GM23338 (cell line): ENCODE measurements at regions not wholly inside any gene's neighbourhood (a gene's known extent, or its start where the extent isn't known, plus 50 kb on each side); places are given as distances from the start of the nearest gene placed in this dataset.

Source experiments
- ATAC-seq: fragments of 200-7000 bp; cut with Tn5 transposase; 3 replicates; pipeline ENCODE4 v1.9.1; 2020
- DNase-seq: peaks from one replicate; pipeline ENCODE4 v3.0.0-alpha.2; 2015; ENCODE audit warnings: low spot score
- H2AFZ ChIP-seq: fragments of 200-600 bp; sonication (generic); 2 replicates; pipeline ENCODE4 v1.8.0; 2016; ENCODE audit warnings: antibody characterized with exemption, mild to moderate bottlenecking, moderate library complexity
- H3F3A ChIP-seq: fragments of 200-600 bp; sonication (generic); replicated peaks from 2 replicates; pipeline ENCODE4 v1.8.0; 2017; ENCODE audit warnings: antibody characterized with exemption, mixed run types, low read depth
- H3K27ac ChIP-seq: fragments of 200-600 bp; sonication (generic); 2 replicates; pipeline ENCODE4 v1.6.1; 2016; ENCODE audit warnings: low read depth
- H3K27me3 ChIP-seq: fragments of 200-600 bp; sonication (generic); 2 replicates; pipeline ENCODE4 v1.8.0; 2016; ENCODE audit warnings: mild to moderate bottlenecking, mixed run types, moderate library complexity; ENCODE audit not compliant: insufficient read depth
- H3K36me3 ChIP-seq: fragments of 200-600 bp; sonication (generic); 2 replicates; pipeline ENCODE4 v1.8.0; 2016; ENCODE audit warnings: mild to moderate bottlenecking; ENCODE audit not compliant: insufficient read depth
- H3K4me1 ChIP-seq: fragments of 200-600 bp; sonication (generic); 2 replicates; pipeline ENCODE4 v1.8.0; 2016; ENCODE audit warnings: mild to moderate bottlenecking, moderate library complexity; ENCODE audit not compliant: insufficient read depth
- H3K4me2 ChIP-seq: fragments of 200-600 bp; sonication (generic); 2 replicates; pipeline ENCODE4 v1.7.1; 2017; ENCODE audit warnings: mixed run types
- H3K4me3 ChIP-seq: fragments of 200-600 bp; sonication (generic); 2 replicates; pipeline ENCODE4 v1.6.1; 2016; ENCODE audit warnings: mixed run types
- H3K79me2 ChIP-seq: fragments of 200-600 bp; sonication (generic); replicated peaks from 2 replicates; pipeline ENCODE4 v1.8.0; 2017; ENCODE audit warnings: mild to moderate bottlenecking; ENCODE audit not compliant: insufficient read depth
- H3K9me2 ChIP-seq: fragments of 200-600 bp; sonication (generic); 2 replicates; pipeline ENCODE4 v1.8.0; 2017; ENCODE audit not compliant: insufficient read depth
- H4K20me1 ChIP-seq: fragments of 200-600 bp; sonication (generic); replicated peaks from 2 replicates; pipeline ENCODE4 v1.8.0; 2017; ENCODE audit warnings: mild to moderate bottlenecking; ENCODE audit not compliant: insufficient read depth
- H3K27ac Mint-ChIP-seq: 2 replicates; pipeline ENCODE4 v1.8.0; 2020; ENCODE audit warnings: inconsistent platforms, mild to moderate bottlenecking, moderate library complexity, mixed read lengths
- H3K27me3 Mint-ChIP-seq: 3 replicates; pipeline ENCODE4 v1.8.0; 2022; ENCODE audit warnings: low read depth, mild to moderate bottlenecking, moderate library complexity, mixed read lengths, inconsistent platforms; ENCODE audit not compliant: insufficient read depth, poor library complexity
- H3K36me3 Mint-ChIP-seq: 3 replicates; pipeline ENCODE4 v1.8.0; 2021; ENCODE audit warnings: low read depth, mild to moderate bottlenecking, inconsistent platforms, moderate library complexity, mixed read lengths
- H3K4me1 Mint-ChIP-seq: 3 replicates; pipeline ENCODE4 v1.8.0; 2020; ENCODE audit warnings: mild to moderate bottlenecking, inconsistent platforms, mixed read lengths
- H3K4me3 Mint-ChIP-seq: 3 replicates; pipeline ENCODE4 v1.8.0; 2021; ENCODE audit warnings: moderate library complexity, mild to moderate bottlenecking, inconsistent platforms, mixed read lengths
- H3K9me3 Mint-ChIP-seq: 3 replicates; pipeline ENCODE4 v1.8.0; 2020; ENCODE audit warnings: moderate library complexity, mild to moderate bottlenecking, inconsistent platforms, mixed read lengths
- CTCF ChIP-seq, 2 experiments: fragments of 200-600 bp in 1 of 2; sonication (generic) in 1 of 2; conservative IDR thresholded peaks; 2 replicates each; pipeline versions ENCODE4 v1.5.1 to v1.6.1; 2016 to 2017; ENCODE audit warnings: antibody characterized with exemption in 2 of 2, low read depth in 2 of 2, mild to moderate bottlenecking in 2 of 2, moderate library complexity in 1 of 2
- ETS1 ChIP-seq: IDR thresholded peaks from 2 replicates; pipeline ENCODE4 v1.6.1; 2016; ENCODE audit warnings: antibody characterized with exemption
- EZH2 ChIP-seq: fragments of 200-600 bp; sonication (generic); IDR thresholded peaks from one replicate; pipeline ENCODE4 v1.8.0; 2017; ENCODE audit warnings: antibody characterized with exemption, mild to moderate bottlenecking, low read depth; ENCODE audit not compliant: unreplicated experiment
- EZH2phosphoT487 ChIP-seq: fragments of 200-600 bp; sonication (generic); IDR thresholded peaks from one replicate; pipeline ENCODE4 v1.8.1; 2018; ENCODE audit warnings: antibody characterized with exemption; ENCODE audit not compliant: unreplicated experiment
- JUNB ChIP-seq: IDR thresholded peaks from one replicate; pipeline ENCODE4 v1.6.1; 2016; ENCODE audit warnings: antibody characterized with exemption; ENCODE audit not compliant: unreplicated experiment
- NANOG ChIP-seq: IDR thresholded peaks from 2 replicates; pipeline ENCODE4 v1.6.1; 2016; ENCODE audit warnings: antibody characterized with exemption, borderline replicate concordance
- POLR2AphosphoS5 ChIP-seq: IDR thresholded peaks from 2 replicates; pipeline ENCODE4 v1.6.1; 2016; ENCODE audit warnings: antibody characterized with exemption, low read depth
- ZNF331 ChIP-seq: fragments of 250-450 bp; sonication (Bioruptor Pico); IDR thresholded peaks from 2 replicates; pipeline ENCODE4 v1.5.0; 2020; ENCODE audit warnings: low read depth, mild to moderate bottlenecking, moderate library complexity
- ZNF462 ChIP-seq: fragments of 250-450 bp; sonication (Bioruptor Pico); IDR thresholded peaks from 2 replicates; pipeline ENCODE4 v1.5.0; 2020; ENCODE audit warnings: mild to moderate bottlenecking, moderate library complexity

GRCh38 chr9:104227108-104227507, 133.0 kb downstream of the SMC2 start:
- Histone ChIP-seq H3K4me1 (no peaks in the 10 kb centered on the region), H4K20me1 (no peaks in the 10 kb centered on the region), H3K36me3 (no peaks in the 10 kb centered on the region), H3F3A (no peaks in the 10 kb centered on the region), H3K4me2 (no peak overlapping the region), H3K27ac (no peak overlapping the region), H2AFZ (no peak overlapping the region), H3K27me3 (no peaks in the 10 kb centered on the region), H3K9me2 (0 out of 2 replicates have a peak, but pooled peaks cover 2% of the 10 kb centered on the region), H3K4me3 (no peak overlapping the region), H3K79me2 (no peaks in the 10 kb centered on the region)
- Mint-ChIP-seq H3K9me3 (no peaks in the 10 kb centered on the region), H3K4me3 (no peak overlapping the region), H3K36me3 (no peaks in the 10 kb centered on the region), H3K4me1 (peaks cover 2% of the 10 kb centered on the region; the same call in 2 of the 3 replicates), H3K27ac (no peak overlapping the region), H3K27me3 (no peaks in the 10 kb centered on the region)
- no peak for TF ChIP-seq ZNF331
- TF ChIP-seq ZNF462 = no peak
- no peak for TF ChIP-seq ETS1
- TF ChIP-seq EZH2 = no peak
- TF ChIP-seq POLR2AphosphoS5 = no peak
- no peak for TF ChIP-seq CTCF (conservative IDR thresholded peaks at IDR 0.05; ENCODE audit: low read depth in 2 of 2)
- no peak for TF ChIP-seq EZH2phosphoT487
- no peak for TF ChIP-seq NANOG
- no peak for TF ChIP-seq JUNB
- ATAC-seq (no peak), DNase-seq (no peak)
